ENCODE measurements at regions not wholly inside any gene's neighbourhood (a gene's known extent, or its start where the extent isn't known, plus 50 kb on each side); places are given as distances from the start of the nearest gene placed in this dataset.
A peak's percentile ranks its signal among the peaks of the same experiment; 100 is the strongest.
"Not testable (repeated sequence)": the region's sequence is repeated elsewhere in the genome, so short reads cannot be mapped to it uniquely, and the experiment has no call there.

DNA sequence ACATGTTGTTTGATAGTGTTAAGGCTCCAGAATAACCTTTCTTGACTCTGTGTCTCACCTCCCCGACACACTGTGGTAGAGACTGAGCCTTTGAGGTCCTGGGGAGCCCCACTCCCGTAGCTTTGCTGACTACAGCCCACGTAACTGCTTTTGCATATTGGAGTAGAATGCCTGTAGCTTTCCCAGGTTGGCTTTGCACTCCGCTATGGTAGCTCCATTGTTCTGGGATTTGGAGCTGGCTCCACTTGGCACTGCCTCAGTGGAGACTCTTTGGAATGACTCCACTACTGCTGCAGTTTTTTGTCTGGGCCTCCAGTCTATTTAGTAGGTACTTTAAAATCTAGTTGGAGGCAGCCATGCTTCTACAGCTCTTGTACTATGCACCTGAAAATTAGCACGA lies 56.2 kb upstream of the ANXA1 start:
- no peak for DNase-seq

DNA sequence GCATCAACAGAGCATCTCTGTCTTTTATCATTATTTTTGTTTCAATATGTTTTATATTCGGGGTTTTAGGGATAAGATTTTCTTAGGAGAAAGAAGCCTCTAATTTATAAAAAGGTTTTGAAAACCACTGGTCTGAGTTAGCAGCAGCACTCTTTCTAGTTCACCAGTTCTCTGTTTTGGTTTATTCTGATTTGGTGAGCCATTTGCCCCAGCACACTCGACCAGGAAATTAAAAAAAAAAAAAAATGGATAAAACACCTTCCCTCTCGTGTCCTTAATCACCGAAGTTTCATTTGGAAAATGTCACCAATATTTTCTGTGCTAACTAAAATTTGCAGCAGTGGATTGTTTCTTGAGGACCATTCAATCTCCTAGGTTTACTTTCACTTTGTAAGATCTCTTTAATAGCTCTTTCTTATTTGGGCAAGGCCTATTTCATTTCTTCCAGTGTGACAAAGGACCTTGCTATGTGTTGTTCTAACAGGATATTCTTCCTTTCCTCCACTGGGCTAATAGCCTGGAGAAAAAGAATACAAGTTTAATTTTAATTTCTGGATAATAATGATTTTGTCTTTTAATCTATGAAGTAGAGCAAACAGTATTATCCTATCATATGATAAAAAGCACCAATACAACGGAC lies 57.8 kb upstream of the ANXA1 start:
- DNase-seq: peak; percentile 10

DNA sequence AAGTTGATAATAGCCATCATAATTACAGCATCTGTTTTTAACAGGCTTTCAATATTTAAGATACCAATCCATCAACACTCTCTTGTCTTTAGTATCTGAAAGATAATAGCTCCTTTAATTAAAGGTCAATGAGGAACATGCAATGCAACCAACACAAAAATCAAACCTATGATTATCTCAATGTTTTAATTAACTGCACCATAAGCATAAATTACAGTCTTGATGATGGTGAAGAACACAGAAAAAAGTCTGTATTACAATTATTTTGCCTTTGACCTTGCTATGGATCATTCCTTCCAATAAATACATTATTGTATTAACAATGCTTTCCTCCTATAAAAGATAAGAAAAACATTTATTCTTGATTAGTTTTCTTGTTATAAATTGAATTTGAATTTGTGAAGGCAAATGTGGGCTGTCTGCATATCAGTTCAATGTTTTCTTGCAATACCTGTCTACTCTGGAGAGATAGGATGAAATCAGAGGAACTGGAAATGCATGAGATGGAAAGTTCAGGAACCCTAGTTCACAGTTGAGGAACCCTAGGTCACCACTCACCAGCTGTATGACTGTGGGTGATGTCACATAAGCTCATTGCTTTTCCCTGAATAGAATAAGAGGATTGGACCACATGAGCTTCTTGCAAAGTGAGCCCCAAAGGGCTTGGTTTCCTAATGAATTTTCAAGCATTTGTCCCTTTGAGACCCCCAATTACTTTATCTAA lies 58.5 kb upstream of the ANXA1 start:
- DNase-seq: no peak

DNA sequence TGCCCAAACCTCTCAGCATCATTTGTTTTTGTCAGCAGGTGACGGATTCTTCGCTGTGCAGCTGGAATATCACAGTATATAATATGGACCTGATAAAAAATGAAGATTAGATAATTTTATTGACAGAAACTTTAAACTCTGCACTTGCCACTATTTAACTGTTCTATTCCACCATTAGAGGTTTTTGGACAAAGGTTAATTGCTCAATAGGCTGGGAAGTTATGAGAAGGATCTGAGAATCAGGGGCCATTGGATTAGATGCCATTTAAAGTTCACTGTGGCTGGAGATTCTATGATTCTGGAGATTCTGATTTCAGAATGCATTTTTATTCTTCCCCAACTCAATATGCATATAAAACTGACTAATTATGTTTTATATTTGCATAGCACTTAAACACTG lies 59.8 kb upstream of the ANXA1 start:
- no peak for DNase-seq

DNA sequence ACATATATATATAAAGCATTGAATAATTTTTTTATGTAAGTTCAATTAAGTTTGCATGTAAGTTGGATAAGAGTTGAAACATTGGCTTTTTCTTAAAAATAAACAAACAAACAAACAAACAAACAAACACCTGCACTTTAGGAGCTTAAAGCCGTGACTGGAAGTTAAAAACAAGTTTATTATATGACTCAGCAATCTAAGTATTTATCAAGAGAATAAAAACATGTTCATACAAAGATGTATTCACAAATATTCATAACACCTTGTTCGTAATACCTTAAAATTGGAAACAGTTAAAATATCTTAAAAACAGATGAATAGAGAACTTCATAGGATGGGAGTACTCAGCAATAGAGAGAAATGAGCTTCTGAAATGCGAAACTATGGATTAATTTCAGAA lies 61.5 kb upstream of the ANXA1 start:
- no peak for DNase-seq

DNA sequence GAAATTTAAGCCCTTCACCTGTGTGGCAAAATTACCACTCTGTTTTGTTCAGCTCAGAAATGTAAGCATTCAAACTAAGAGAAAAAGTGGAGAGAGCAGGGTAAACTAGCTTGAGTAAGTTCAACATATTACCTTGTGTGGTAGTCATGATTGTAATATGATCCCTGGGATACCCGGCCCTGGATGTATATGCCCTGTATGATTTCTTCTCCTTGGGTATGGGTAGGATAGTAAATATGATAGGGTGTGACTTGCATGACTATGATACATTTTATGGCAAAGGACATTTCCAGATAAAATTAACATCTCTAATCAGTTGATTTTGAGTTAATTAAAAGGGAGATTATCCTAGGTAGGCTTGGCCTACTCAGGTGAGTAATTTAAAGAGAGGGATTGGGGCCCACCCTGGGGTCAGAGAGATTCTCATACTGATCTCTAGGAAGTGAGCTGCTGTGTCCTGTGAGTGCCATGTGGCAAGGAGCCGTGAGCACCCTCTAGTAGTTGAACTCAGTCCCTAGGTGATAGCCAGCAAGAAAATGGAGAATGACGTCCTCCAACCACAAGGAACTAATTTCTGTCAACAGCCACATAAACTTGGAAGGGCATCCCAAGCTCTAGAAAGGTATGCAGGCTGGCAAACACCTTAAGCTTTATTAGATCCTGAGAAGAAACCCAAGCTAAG lies 62.2 kb upstream of the ANXA1 start:
- no peak for DNase-seq

DNA sequence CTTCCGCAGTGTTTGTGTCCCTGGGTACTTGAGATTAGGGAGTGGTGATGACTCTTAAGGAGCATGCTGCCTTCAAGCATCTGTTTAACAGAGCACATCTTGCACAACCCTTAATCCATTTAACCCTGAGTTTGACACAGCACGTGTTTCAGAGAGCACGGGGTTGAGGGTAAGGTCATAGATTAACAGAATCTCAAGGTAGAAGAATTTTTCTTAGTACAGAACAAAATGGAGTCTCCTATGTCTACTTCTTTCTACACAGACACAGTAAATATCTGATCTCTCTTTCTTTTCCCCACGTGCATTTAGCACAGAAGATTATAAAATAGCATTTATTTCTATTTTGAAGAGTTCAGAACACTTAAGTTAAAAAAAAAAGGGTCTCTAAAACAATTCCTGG lies 63.8 kb upstream of the ANXA1 start:
- not testable (repeated sequence) for DNase-seq

DNA sequence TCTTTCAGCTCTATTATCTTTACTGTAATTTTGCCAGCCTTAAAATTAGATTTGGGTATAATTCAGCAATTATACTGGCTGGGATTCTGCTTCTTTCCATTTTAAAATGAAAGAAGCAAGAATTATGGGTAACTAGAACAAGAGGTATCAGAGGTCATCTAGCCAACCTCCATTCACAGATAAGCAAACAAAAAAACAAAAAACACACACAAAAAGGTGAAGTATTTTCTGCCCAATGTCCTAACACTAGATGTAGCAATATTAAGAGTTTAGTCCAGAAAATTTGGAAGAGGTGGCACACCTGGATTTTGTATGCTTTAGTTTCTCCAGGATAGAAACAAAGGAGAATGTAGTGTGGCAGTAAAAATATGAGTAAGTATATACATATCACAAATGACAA lies 68.1 kb upstream of the ANXA1 start:
- no peak for DNase-seq

DNA sequence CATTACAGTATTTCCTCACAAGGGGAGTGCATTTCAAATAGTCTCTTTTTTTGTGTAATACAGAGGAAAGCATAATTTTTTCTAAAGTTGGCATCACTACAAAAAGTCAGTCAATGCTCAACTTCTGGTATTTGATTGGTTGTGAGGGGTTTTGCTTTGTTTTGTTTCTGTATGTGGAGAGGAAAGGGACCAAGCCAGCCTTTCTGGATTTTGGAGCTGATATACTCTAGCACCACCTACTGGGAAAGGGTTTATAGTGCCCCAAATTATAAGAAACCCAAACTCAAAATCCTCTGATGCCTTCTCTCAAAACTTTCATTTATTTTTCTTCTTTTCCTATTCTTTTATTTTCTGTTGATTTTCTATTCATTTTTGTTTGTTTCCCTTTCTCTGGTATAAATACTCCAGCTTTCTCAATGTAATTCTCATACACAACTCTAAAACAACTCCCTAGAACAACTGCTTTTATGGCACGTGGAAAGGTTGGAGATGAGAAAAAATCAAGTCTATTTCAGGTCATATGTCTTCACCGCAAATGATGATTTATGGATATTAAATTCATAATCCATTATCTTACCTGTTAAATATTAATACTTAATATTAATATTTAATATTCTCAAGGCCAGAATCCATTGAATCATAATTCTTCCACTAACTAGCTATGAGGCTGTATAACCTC lies 69.5 kb upstream of the ANXA1 start:
- peak; percentile 24 for DNase-seq

DNA sequence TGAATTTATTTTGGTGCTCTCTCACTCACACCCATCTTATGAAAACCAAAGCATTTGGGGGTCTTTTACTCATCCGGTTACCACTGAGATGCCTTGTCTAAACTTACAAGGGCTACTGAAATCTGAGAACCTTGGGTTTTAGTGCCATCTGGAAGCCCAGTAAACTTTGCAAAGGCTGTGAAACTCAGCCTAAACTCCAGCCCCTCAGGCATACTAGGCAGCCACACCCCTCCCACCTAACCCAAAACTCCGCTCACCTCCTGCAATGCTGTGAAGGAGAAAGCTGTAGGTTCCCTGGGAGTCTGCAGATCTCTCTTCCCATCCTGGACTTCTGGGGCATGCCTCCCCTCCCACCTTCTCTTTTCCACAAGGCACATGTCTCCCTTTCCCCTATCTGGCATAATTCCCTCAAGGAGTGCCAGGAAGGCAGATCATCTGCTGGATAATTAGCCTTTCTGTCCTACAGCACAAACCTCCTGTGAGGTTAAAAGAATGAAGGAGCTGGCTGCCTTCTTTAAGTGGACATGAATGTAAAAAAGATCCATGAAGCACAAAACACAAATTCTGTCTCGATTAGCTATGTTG lies 71.5 kb upstream of the ANXA1 start:
- DNase-seq: no peak

DNA sequence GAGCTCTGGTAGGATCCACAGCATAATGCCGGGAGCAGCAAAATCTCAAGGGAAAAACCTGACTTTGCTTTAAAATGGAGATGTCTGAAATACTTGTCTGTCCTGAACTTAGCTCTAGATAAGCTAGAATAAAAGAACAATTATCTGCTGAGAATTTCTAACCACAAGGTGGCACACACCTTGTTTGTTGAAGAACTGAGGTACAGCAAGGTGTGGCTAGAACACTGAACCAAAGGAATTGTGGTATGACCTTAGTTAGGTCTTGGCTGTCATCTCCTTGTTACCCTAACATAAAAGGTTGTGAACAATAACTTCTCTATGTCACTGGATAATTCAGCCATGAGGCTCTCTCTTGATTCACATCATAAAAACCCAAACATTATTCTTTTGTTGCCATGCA lies 72.3 kb upstream of the ANXA1 start:
- DNase-seq: no peak

DNA sequence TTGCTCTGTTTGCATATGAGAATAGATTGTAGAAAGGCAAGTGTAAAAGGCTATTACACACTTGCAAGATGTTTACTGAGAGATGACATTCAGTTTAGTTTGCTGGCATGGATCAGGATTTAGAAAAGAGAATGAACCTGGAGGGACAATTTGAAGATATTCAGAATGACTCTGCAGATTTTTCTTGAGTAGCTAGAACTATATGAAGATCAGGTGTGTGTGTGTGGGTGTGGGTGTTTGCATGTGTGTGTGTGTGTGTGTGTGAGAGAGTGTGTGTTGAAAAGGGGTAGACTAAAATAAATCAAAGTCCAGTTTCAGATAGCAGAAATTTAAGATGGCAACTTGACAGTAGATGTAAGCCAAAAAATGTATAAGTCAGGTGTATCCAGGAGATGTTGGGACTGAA lies 74.0 kb upstream of the ANXA1 start:
- DNase-seq: no peak

DNA sequence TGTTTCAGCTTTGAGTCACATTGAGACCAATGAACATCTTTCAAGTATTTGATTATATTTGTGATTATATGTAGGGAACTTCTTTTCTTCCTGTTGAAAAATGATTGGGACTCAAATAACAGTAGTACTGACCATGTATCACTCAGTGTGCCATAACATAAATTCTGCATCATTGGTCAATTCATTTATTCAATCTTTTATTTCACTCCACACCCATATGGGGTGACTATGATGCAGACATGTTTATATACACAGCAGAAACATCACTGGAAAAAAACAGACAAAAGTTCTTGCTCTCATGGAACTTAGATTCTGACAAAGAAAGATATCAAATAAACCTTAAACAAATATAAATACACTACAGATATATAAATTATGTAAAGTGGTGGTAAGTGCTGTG lies 74.7 kb upstream of the ANXA1 start:
- no peak for DNase-seq

DNA sequence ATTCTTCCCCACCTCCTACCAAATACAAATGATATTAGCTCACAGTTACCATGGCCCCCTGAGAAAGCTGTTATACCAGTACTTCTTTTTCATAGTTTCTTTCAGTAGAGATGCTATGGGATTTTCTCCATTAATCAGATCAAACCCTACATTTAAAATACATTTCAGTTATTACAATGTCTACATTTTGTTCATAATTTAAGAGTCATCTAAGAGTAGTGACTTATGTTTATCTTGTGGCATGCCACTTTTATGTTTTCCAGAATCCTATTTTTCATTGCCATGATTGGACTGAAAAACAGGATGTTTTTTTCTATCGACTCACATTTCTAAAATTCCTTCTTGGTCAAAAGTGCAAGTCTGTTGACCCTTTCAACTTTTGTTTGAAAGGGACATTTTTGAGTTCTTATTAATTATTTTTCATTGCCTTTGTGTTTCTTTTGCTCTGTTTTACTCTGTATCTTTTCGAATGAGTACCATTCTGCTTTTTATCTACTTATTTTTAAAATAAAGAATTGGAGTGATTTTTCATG lies 77.4 kb upstream of the ANXA1 start:
- DNase-seq: no peak

DNA sequence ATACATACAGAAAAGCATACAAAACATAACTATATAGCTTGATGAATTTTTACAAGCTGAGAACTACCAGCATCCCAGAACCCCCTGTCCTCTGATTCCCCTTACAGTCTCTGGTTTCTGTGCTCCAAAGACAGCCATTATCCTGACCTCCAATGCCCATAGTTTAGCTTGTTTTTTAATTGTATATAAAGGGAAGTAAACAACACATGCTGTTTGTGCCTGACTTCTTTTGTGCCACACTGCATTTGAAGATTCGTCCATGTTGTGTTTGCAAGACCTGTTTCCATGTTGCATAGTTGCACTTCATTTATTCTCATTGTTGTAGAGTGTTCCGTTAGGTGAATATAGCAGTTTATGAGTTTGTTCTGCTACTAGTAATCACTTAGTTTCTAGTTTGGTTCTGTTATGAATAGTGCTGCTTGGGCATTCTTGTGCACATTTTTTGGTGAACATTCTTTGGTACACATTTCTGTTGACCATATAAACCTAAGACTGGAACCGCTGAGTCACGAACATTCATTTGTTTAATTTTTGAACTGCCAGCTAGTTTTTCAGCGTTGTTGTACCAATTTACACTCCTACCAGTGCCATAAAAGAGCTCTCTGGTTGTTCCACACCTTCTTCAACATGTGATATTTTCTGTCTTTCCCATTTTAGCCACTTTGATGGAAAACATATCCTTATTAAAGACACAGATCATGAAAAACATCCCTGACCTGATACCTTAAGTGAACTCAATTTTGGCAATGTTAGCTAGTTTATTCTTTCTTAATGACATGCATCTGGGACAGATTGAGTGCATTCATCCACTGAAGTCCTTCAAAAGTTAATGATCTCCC lies 78.1 kb upstream of the ANXA1 start:
- DNase-seq: no peak

DNA sequence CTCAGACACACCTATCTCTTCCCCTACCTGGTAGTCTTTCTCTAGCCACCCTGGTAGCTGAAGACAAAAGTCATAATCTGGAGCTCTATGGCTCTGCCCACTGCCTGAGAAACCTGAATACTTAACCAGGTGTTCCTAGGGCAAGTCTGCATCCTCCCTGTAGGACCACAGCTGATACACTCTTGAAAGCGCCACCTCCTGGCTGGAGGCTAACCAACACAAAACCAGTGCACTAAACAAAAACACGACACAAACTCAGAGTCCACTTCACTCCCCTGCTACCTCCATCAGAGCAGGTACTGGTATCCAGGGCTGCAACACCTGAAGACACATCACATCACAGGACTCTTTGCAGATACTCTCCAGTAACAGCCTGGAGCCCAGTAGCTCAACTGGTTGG lies 84.6 kb upstream of the ANXA1 start:
- DNase-seq: no peak

DNA sequence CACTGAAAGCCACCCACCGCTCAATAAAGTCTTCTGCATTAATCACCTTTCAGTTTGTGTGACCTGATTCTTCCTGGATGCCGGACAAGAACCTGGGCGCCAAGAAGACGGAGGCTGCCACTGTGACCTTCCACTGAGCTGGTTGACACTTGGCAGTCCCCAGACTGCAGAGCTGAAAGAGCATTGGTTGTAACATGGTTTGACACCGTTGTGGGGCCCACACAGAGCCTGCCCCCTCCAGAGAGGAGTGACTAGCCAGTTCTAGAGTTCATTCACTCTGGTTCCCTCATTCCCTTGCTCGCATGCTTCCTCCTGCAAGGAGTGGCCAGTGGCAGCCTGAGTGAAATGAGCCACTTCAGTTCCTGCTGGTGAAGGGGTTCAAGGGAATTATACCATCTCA lies 86.2 kb upstream of the ANXA1 start:
- no peak for DNase-seq

DNA sequence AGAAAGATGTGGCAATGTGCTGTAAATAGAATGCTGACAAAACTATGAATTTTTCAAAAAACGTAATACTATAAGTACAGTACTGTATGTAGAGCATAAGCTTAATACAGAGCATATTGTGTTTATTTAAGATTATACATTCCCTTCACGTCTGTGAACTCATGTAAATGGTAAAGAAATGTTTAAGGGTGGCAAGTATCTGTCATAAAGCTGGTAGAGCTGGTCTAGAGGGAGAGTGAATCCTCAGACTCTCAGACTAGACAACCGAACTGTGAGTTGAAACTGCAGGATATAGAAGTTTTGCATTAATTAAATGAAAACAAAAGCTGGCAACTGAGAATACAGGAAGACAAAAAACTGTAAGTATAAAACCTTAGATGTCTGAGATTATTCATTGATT lies 87.3 kb upstream of the ANXA1 start:
- DNase-seq: no peak

DNA sequence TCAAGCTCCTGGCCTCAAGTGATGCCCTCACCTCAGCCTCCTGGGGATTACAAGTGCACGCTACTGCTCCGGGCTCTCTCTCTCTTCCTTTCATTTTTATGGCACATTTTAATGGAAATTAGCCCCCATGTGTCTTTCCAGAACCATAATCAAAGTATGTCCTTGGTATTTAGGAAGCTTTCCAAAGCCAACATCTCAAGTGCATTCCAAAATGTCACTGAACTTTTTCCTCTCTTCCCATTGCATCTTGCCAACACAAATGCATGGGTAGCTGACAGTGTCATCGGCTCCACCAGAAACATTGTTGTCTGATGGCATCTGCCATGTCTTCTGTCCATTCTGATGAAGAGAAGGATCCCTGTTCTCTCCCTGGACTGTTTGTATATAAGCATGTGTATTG lies 90.5 kb upstream of the ANXA1 start:
- DNase-seq: no peak

DNA sequence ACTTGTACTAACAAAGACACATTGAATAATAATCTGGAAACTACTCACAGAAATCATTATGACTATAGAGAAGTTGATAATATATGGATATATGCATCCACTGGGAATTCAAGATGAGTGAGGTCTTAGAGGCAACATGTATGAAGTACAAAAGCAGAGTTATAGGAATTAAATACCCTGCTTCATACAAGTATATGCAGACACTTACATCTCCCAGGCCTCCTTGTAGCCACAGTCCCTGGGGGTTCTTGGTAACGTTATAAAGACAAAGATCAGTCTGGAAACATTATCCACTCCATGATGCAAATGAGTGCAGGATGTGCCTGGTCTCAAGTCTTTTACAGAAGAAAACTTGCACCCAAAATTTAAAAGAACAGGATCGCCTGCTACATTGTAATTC lies 92.4 kb upstream of the ANXA1 start:
- DNase-seq: no peak

DNA sequence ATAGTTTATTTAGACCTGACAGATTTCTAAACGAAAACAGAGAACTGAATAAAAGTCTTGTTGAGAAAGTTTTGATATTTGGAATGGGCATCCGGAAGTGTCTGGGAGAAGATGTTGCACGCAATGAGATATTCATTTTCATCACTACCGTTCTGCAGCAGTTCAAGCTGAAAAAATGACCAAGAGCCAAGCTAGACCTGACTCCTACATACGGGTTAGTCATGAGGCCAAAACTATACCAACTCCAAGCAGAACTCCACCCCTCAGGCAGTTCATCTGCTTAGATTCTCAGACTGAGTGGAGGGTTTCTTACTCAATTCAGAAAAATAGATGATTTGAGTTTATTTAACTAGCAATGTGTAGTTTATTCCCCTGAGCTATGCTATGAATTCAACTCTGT lies 95.4 kb upstream of the ANXA1 start:
- DNase-seq: no peak

DNA sequence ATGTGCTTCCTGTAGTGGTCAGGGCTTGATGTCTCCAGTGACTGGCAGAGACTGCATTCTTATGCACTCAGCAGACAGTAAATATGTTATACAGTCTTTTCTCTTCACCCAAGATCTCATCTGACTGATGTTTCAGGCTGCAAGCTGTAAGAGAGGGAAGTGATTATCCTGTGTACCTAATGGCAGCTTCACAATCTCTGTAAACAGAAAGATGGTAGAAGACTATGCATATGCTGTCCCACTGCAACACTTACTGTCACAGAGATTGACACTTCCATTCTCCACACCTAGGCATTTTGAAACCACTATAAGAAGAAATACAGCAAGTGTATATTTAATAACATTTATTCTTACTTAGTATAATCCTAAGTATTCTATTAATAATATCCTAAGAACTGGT lies 97.6 kb upstream of the ANXA1 start:
- no peak for DNase-seq
